Stimulated activated effector memory CD8-positive, alpha-beta T cell treated with anti-CD3 and anti-CD28 coated beads, Interleukin-12 subunit alpha, Interleukin-12 subunit beta, amount 100 ng/mL, for 72 hours (primary cell): ENCODE measurements at regions not wholly inside any gene's neighbourhood (a gene's known extent, or its start where the extent isn't known, plus 50 kb on each side); places are given as distances from the start of the nearest gene placed in this dataset.

ENCODE experiments used
- ATAC-seq: fragments of 150-1000 bp; cut with Tn5 transposase; 2 replicates; pipeline ENCODE4 v1.10.0; 2021
- DNase-seq, 2 donors: peaks; one replicate each; pipeline ENCODE4 v3.0.0; 2021 to 2022; ENCODE audit warnings: low spot score in 2 of 2
- H3K27ac Mint-ChIP-seq: one replicate; pipeline ENCODE4 v1.8.0; 2022; ENCODE audit warnings: mild to moderate bottlenecking, mixed read lengths
- H3K36me3 Mint-ChIP-seq: one replicate; pipeline ENCODE4 v1.8.0; 2022; ENCODE audit warnings: mild to moderate bottlenecking, mixed read lengths
- H3K4me1 Mint-ChIP-seq: one replicate; pipeline ENCODE4 v1.8.0; 2022; ENCODE audit warnings: mixed read lengths
- H3K4me3 Mint-ChIP-seq: one replicate; pipeline ENCODE4 v1.8.0; 2022; ENCODE audit warnings: mild to moderate bottlenecking, mixed read lengths
- H3K9me3 Mint-ChIP-seq: one replicate; pipeline ENCODE4 v1.8.0; 2022; ENCODE audit warnings: mixed read lengths

DNA sequence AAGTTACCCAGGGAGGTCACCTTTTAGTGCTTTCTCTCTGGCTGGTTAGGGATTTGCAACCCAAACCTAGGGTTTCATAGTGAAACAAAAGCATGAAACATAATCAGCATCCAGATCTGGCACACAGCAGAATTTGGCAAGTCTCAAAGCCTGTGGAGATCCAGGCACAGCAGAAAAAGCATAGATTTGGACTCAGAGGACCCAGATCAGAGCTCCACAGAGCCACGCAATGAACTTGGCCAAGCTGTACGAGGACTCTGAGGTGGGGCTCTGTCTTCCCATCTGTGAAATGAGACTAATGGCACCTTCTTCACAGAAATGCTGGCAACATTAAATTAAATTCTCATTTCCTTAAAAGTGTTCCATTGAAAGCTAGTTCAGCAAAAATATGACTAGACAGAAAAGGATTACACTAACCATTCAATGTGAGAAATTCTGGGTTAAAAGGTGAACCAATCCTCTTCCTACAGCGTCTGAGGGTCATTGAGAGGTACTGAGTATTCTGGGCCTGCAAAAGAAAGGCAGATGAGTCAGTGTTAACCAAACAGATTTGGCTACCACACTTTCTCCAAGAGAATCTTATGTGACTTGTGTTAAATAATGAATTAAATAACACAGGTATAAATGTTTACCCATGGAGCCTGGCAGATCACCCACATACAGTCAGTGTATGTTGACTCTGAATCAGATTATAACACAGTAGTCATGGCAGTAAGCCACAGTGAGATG is 266.3 kb downstream of the MREG start:
- Mint-ChIP-seq H3K36me3 (no peaks in the 10 kb centered on the region), H3K4me1 (peaks cover 28% of the 10 kb centered on the region), H3K4me3 (no peak overlapping the region), H3K9me3 (no peaks in the 10 kb centered on the region), H3K27ac (no peak overlapping the region)
- DNase-seq (no peak), ATAC-seq (peak; percentile 49)

DNA sequence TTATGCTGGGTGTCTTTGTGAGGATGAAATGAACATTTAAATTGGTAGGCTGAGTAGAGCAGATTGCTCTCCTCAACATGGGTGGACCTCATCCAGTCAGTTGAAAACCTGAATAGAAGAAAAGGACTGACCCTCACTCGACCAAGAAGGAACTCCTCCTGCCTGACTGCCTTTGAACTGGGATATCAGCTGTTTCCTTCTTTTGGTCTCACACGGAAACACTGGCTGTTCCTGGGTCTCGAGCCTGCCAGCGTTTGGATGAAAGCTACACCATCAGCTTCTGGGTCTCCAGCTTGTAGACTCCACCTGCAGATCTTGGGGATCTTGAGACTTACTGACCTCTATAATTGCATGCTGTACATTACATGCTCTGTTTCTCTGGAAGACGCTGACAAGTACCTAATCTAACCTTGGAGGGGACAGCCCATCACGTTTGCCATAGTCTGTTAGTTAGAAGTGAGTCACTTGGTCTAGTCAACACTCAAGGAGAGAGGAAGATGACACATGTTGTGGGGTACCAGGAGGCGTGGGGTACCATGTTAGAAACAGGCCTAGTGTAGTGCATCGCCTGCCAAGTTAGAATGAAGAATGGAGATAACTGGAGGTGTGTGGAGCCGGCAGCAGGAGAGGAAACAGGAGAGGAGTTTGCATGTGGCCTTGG is 267.0 kb downstream of the MREG start:
- Mint-ChIP-seq H3K9me3 (no peaks in the 10 kb centered on the region), H3K27ac (no peak overlapping the region), H3K36me3 (no peaks in the 10 kb centered on the region), H3K4me3 (no peak overlapping the region), H3K4me1 (peaks cover 22% of the 10 kb centered on the region)
- DNase-seq (no peak), ATAC-seq (peak; percentile 87)

DNA sequence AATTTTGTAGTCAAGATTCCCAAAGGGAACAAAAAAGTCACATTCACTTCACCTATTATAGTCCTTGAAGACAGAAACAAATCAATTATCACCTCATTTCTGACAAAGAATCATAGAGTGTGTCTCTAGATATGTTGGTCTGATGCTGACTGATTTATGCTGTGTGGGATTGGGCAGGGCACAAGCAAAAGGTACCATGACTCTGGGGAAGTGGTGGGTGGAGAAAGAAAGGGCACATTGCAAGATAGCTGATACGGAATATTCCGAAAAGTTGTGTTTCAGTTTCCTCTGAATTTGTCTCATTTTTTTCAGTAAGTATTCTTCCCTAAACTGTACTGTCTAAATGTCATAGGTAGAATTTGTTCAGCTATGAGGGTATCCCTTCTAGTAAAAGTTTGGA is 268.0 kb downstream of the MREG start:
- Mint-ChIP-seq H3K4me3 (no peak overlapping the region), H3K4me1 (peaks cover 17% of the 10 kb centered on the region), H3K36me3 (no peaks in the 10 kb centered on the region), H3K27ac (no peak overlapping the region), H3K9me3 (no peaks in the 10 kb centered on the region)
- DNase-seq = no peak
- peak; percentile 60 for ATAC-seq

DNA sequence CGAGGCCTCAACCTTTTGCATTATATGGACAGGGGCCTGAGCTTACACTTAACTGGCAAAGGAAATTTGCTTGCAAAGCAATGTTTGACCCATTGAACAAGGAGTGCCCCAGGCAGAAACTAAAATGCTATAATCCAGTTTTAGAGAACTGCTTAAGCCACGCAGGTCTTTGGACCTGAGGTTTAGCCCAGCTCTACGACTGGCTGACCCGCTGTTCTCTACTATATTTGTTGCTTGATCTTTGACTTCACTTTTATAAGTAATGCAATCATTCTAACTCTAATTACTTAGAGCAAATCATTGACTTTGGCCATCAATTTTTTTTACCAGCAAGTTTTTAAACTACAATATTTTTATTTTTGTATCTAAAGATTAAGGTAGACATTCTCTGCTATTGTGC is 268.8 kb downstream of the MREG start:
- H3K36me3 Mint-ChIP-seq = no peaks in the 10 kb centered on the region
- DNase-seq (no peak), ATAC-seq (no peak)
- H3K4me1 Mint-ChIP-seq = peaks cover 14% of the 10 kb centered on the region
- no peaks in the 10 kb centered on the region for H3K9me3 Mint-ChIP-seq
- no peak overlapping the region for H3K27ac Mint-ChIP-seq
- H3K4me3 Mint-ChIP-seq = no peak overlapping the region

GRCh38 chr2:215743066-215743465 is 270.3 kb downstream of the MREG start:
- Mint-ChIP-seq H3K4me1 (peaks cover 7% of the 10 kb centered on the region), H3K27ac (no peak overlapping the region), H3K4me3 (no peak overlapping the region), H3K36me3 (no peaks in the 10 kb centered on the region), H3K9me3 (no peaks in the 10 kb centered on the region)
- DNase-seq = no peak
- no peak for ATAC-seq

- H3K36me3 Mint-ChIP-seq = no peaks in the 10 kb centered on the region
- no peak overlapping the region for H3K4me3 Mint-ChIP-seq
- H3K9me3 Mint-ChIP-seq = no peaks in the 10 kb centered on the region
- H3K4me1 Mint-ChIP-seq = peaks cover 7% of the 10 kb centered on the region
- no peak overlapping the region for H3K27ac Mint-ChIP-seq
- no peak for ATAC-seq
- DNase-seq = no peak
Measured at GRCh38 chr2:215742021-215742420, 271.3 kb downstream of the MREG start.

GRCh38 chr2:215740071-215740470 is 273.3 kb downstream of the MREG start:
- H3K4me3 Mint-ChIP-seq = no peak overlapping the region
- H3K4me1 Mint-ChIP-seq = no peaks in the 10 kb centered on the region
- no peaks in the 10 kb centered on the region for H3K36me3 Mint-ChIP-seq
- DNase-seq = no peak
- H3K27ac Mint-ChIP-seq = no peak overlapping the region
- no peak for ATAC-seq
- H3K9me3 Mint-ChIP-seq = no peaks in the 10 kb centered on the region

GRCh38 chr2:215738351-215738750 is 275.0 kb downstream of the MREG start:
- ATAC-seq (no peak), DNase-seq (no peak)
- H3K36me3 Mint-ChIP-seq = no peaks in the 10 kb centered on the region
- H3K9me3 Mint-ChIP-seq = no peaks in the 10 kb centered on the region
- no peaks in the 10 kb centered on the region for H3K4me1 Mint-ChIP-seq
- no peak overlapping the region for H3K4me3 Mint-ChIP-seq
- no peak overlapping the region for H3K27ac Mint-ChIP-seq

DNA sequence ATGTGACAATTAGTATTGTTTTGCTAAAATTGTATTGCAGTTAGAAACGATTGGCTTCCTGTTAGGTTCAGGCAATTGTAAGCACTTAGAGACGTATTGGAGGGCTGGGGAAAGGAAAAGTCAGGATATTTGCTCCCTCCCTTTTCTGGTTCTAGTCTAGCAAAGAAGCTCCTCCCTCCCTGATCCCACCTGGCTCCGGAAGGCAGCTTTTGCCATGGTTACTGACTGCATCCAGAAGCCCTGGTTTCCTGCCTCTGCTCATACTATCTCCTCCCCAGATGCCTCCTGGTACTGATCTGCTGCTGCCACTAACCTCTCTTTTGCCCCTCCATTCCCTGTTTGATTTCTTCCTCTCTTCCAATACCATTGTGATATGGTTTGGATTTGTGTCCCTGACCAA is 275.9 kb downstream of the MREG start:
- H3K4me3 Mint-ChIP-seq = no peak overlapping the region
- H3K9me3 Mint-ChIP-seq = no peaks in the 10 kb centered on the region
- no peaks in the 10 kb centered on the region for H3K4me1 Mint-ChIP-seq
- ATAC-seq (no peak), DNase-seq (no peak)
- H3K36me3 Mint-ChIP-seq = no peaks in the 10 kb centered on the region
- no peak overlapping the region for H3K27ac Mint-ChIP-seq

GRCh38 chr2:215736653-215737290 is 276.6 kb downstream of the MREG start:
- DNase-seq = no peak
- H3K36me3 Mint-ChIP-seq = no peaks in the 10 kb centered on the region
- ATAC-seq = no peak

DNA sequence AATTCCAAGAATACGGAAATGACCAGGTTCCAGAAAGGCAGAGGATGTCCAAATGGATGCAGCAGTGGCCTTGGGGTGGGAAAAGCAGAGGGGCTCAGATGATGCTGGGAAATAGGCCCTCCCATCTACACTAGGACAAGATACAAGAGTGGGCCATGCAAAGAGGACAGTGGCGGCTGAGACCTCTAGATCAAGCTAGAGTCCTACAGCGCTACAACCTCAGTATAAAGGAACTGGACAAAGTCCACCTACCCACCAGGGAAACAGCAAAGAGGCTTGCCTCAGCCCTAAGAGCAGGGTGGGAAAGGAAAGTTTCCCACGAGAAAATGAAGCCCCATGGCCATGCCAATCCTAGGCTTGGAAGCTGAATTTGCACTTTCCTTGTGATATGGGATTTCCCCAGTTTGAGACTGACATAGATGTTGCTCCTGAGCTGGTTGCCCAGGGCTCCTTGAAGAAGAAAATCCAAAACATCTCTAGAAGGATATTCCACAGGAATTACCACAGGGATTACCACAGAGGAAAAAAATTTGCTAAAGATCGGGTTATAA is 282.2 kb downstream of the MREG start:
- ATAC-seq (no peak), DNase-seq (no peak)
- Mint-ChIP-seq H3K9me3 (no peaks in the 10 kb centered on the region), H3K4me3 (no peak overlapping the region), H3K4me1 (no peaks in the 10 kb centered on the region), H3K36me3 (no peaks in the 10 kb centered on the region), H3K27ac (no peak overlapping the region)

More at GRCh38 chr2:215736653-215737290, 276.6 kb downstream of the MREG start:
- Mint-ChIP-seq H3K4me1 (no peaks in the 10 kb centered on the region), H3K4me3 (no peak overlapping the region), H3K27ac (no peak overlapping the region), H3K9me3 (no peaks in the 10 kb centered on the region)

DNA sequence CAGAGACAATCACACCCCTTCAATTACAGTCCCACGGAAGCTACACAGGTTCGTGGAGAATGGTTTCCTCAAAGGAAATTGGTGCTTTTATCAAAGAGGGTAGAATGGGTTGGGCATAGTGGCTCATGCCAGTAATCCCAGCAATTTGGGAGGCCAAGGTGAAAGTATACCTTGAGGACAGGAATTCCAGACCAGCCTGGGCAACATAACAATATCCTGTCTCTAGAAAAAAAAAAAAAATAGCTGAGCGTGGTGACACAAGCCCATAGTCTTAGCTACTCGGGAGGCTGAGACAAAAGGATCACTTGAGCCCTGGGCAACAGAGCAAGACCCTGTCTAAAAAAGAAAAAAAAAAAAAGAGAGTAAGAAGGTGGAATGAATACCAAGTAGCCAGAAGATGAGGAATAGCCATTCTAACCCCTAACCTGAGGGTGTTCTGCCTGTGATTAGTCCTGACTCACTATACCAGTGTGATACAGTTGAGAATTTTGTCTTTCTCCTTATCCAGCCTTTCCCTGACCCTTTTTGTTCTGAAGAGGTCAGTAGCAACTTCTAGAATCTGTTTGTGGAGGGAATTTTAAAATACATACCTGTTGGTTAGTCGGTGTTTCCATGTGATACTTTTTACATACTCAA is 283.2 kb downstream of the MREG start:
- Mint-ChIP-seq H3K4me1 (no peaks in the 10 kb centered on the region), H3K27ac (no peak overlapping the region), H3K9me3 (no peaks in the 10 kb centered on the region), H3K4me3 (no peak overlapping the region), H3K36me3 (no peaks in the 10 kb centered on the region)
- DNase-seq (no peak), ATAC-seq (no peak)

DNA sequence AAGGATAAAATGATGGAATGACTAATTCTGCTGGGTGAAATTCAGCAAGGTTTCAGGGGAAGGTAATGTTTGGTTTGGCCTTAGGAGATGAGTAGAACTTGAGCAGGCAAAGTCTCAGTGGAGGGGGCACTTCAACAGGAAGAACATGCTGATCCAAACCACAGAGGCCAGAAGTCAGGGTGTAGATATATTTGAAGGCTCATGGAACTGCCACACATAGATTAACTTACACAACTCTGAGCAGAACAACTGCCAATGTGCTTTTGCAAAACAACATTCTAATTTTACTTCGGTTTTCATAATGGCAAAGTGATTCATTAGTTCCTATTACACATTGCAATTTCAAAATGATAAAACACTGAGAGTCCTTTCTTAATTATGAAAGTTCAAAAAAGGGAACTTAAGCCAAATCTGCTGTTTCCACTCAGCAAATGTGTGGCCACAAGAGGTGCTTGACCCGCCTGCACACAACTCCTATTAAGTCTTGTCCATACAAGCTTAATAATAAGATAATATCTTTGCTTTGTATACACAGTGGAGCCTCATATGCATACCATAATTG is 284.8 kb downstream of the MREG start:
- Mint-ChIP-seq H3K27ac (no peak overlapping the region), H3K36me3 (no peaks in the 10 kb centered on the region), H3K4me3 (no peak overlapping the region), H3K4me1 (no peaks in the 10 kb centered on the region), H3K9me3 (no peaks in the 10 kb centered on the region)
- ATAC-seq (peak; percentile 46), DNase-seq (no peak)

- Mint-ChIP-seq H3K4me3 (no peak overlapping the region), H3K9me3 (no peaks in the 10 kb centered on the region), H3K36me3 (no peaks in the 10 kb centered on the region), H3K27ac (no peak overlapping the region), H3K4me1 (no peaks in the 10 kb centered on the region)
- DNase-seq (no peak), ATAC-seq (no peak)
Measured at GRCh38 chr2:215727507-215728503, 285.5 kb downstream of the MREG start.
